GM20431 (cell line): ENCODE measurements at regions not wholly inside any gene's neighbourhood (a gene's known extent, or its start where the extent isn't known, plus 50 kb on each side); places are given as distances from the start of the nearest gene placed in this dataset.

Experiments used
- in situ Hi-C: fragments of 300-500 bp; cut with MseI, MboI; formaldehyde crosslinking; loops from one replicate; pipeline ENCODE4 v1.15.0; 2020; ENCODE audit warnings: low sequenced_read_pairs; ENCODE audit not compliant: unreplicated experiment

GRCh38 chr11:79960461-79960860 is 519.6 kb upstream of the TENM4 start:
- in situ Hi-C loops: no loop called here

GRCh38 chr11:79959318-79959717 is 518.5 kb upstream of the TENM4 start:
- in situ Hi-C loops: no loop called here

DNA sequence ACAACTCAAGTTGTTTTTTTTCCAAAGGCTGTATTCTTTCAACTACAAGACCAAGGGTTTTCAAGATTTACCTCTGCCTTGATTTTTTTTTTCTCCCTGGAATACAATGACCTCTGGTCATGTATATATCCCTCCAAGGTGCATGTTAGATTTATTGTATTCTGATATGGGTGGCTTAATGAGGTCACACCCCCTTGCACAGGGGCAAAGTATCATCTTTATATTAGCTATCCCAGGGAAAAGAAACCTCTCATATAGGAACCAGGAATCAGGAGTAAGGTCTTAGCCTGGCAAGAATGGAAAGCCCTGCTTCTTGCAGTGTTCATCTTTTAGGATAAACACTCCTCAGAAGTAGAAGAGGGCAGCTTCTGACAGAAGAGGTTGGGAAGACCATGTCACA is 516.9 kb upstream of the TENM4 start:
- in situ Hi-C loops: no loop called here

DNA sequence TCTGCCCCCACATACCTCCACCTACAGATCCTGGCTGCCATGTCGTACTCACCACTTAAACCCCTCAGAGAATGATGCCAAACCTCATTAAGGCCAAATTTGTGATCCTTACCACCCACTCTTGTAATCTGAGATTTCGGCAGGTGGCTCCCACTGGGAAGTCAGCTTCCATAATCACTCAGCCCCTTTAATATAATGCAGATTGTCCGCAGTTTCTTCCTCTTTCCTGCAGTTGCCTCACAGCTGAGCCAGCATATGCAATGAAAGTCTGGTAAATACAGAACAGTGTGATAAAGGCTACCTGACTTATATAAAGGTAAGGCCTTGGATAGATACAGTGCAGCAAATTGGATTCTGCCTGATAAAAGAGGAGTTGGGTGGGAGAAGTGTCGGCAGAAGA is 515.2 kb upstream of the TENM4 start:
- in situ Hi-C loops: no loop called here

DNA sequence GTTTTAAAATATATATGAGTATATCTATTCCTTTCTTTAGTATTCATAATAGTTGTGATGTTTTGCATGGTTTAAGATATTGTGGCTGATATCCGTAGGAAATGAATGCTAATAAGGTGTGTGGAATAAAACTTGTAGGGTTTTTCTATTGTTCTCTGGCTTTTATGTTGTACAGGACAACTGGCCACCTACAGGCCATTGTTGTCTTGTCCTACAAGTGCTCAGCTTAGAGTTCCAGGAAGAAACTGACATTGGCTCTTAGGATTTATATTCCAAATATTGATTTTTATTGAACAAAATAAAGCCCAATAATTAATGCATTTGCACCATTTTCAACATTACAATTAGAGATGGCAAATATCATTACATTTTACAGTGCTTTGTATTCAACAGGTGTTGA is 512.8 kb upstream of the TENM4 start:
- in situ Hi-C loops: no loop called here

GRCh38 chr11:79950741-79951140 is 509.9 kb upstream of the TENM4 start:
- in situ Hi-C loops: no loop called here

GRCh38 chr11:79950172-79950571 is 509.3 kb upstream of the TENM4 start:
- in situ Hi-C loops: no loop called here

- in situ Hi-C loops: no loop called here
Observed at GRCh38 chr11:79949574-79949973, 508.7 kb upstream of the TENM4 start.

- in situ Hi-C loops: no loop called here
Observed at GRCh38 chr11:79942646-79943045, 501.8 kb upstream of the TENM4 start.

- in situ Hi-C loops: no loop called here
Observed at GRCh38 chr11:79942090-79942489, 501.3 kb upstream of the TENM4 start.

DNA sequence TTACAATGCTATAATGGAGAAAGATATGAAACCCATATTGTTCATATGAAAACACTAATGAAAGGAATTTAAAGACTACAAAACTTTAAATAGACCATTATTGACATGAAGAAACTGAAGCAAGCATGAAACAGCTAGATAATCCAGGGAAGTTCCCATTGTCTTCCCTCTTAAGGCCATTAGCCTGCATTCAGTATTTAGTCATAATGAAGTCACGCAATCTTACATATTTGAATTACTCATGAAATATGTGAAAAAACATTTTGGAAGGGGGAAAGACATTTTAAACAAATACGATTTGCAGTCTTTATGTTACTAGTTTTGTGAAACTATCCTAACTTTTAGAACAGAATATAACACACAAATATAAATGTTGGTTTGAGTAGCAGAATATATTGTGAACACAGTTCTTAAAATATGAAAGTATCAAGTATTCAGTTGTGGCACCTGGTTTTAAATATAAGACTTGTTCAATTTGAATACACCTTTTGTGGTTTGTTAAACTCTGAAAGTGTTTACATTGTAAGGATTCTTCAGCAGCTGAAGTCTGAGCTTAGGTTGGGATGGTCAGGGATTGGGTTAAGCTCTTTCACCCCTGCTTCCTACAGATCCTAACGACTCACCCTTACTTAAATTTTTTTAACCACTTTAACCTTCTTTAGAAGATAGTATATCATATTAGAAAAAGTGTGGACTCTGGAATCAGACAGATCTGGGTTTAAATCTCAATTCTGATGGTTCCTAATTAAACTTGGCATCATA is 500.3 kb upstream of the TENM4 start:
- in situ Hi-C loops: no loop called here

- in situ Hi-C loops: no loop called here
Observed at GRCh38 chr11:79940165-79940564, 499.3 kb upstream of the TENM4 start.

DNA sequence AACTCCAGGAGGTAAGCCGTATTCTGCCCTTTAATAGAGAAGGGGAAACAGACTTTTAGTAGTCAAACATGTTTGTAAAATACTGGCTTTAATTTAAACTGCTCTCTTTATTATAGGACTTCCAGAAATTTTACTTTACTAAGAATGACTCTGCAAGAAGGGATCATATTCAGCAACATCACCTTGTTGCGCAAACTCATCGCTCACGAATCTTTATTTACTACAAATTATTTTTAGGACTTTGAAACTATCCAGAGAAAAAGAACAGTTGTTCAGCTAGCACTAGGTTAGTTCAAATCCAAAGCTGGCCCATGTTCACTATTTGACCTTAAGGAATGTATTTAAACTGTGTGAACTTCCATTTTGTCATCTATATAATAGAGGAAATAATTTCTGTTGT is 498.3 kb upstream of the TENM4 start:
- in situ Hi-C loops: no loop called here

DNA sequence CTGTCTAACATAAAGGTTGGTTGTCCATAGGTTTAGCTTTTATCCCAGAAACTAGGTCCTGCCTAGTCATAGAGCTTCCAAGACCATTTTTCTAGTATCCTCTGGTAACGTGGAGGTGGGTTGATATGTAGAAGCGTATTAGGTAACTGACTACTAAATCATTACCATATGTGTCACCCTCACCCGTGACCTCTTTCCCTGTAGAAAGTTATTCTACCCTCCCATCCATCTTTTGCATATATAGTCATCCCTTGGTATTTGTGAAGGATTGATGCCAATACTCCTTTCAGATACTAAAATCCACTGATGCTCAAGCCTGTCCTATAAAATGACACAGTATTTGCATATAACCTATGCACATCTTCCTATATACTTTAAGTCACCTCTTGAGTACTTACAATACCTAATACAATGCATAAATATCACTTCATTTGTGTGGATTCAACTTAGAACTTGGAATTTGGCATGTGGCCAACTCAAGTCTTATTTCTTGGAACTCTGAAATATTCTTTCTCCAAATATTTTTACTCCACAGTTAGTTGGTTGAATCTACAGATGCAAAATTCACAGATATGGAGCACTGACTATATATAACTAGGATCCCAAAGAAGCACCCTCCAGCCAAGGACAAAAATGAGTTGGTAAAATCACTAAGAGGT is 497.0 kb upstream of the TENM4 start:
- in situ Hi-C loops: no loop called here

DNA sequence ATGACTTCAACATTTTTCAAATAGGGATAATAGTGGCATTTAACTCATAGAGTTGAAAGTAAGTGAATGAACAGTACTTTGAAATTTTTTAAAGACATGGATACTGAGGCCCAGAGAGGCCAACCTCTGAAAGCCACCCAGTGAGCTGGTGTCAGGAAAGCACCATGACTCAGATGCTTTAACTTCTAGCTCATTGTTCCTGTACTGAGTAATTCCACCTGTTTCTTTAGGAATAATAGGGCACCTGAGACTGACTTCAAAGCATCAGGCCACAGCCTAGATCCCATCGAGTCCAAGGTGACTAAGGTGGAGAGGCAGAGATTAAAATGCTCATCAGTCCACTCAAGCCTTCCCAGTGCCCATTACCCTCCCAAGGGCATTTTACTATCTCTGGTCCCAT is 491.8 kb upstream of the TENM4 start:
- in situ Hi-C loops: no loop called here

DNA sequence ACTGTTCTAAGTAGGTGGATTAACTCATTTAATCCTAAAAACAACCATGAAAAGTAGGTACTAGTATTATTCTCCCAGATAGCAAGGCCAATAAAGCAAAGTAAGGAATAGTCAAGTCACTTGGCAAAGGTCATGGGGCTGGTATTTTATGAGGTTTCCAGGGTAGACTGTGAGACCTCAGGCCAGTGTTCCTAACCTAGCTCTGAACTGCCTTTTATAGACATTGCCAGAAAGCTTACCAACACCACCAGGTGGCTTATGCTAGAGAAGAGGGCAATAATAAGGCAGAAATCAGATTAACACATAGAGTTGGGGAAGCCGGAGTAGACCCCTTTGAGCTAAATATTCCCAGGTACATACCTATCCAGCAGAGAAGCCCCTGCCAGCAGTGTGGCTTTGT is 490.9 kb upstream of the TENM4 start:
- in situ Hi-C loops: no loop called here

DNA sequence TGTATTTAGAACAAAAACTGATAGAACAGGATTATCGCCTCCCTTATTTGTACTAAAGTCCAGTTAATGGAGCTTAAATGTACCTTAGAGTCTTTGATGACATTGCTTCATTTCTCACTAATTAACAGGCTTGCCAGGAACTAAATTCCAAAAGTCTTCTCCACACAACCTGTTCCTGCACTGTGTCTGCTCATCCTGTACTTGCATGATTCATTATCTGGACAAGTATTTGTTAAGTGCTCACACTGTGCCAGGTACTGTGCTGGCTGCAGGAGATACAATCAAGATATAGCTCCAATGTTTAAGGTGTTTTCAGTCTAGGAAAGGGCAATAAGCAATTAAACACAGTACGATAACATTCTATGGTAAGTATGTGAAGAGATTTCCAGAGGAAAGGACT is 485.9 kb upstream of the TENM4 start:
- in situ Hi-C loops: no loop called here

DNA sequence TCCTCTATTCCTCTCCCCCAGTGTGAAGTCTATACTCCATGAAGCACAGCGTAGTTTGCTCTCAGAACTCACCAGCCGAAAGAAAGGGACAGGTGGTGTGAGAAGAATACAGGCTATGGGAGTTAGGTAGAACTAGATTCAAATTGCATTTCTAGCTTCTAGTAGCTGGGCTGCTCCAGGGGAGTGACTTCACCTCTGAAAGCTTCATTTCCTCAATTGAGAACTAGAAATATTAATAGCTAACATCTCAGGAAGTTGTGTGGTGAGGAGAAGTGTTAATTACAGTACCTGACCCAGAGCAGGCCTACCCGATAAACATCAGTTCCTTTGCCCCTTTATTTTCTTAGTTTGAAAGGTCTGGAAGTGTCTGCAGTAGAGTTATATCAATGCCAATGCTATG is 484.7 kb upstream of the TENM4 start:
- in situ Hi-C loops: no loop called here

DNA sequence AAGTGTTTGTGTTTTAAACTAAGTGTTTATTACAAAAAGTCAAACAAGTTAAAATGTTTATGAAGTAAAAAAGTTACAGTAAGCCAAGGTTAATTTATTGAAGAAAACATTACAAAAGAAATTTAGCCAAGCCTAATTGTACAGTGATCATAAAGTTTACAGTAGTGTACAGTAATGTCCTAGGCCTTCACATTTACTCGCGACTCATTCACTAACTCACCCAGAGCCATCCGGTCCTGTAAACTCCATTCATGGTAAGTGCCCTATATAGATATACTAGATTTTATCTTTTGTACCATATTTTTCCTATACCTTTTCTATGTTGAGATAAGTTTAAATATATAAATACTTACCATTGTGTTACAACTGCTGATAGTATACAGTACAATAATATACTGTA is 481.8 kb upstream of the TENM4 start:
- in situ Hi-C loops: no loop called here

DNA sequence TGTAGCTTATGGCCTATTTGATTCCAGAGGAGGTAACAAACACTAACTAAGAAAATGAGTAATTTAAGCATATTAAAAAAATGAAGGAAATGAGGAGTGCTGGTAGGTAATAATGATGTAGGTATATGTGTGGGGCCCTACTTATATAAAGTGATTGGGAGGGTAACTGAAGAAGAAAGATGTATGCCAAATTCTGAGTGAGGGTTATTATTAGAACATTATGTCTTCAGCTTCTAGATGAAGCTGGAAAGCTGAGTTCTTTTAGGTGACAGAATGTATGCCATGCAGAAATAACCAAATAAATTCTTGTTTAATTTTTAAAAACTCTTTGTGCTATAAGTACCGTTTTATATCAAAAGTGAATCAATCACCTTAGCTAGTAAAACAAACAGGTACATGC is 479.6 kb upstream of the TENM4 start:
- in situ Hi-C loops: no loop called here

- in situ Hi-C loops: no loop called here
Observed at GRCh38 chr11:79919350-79919749, 478.5 kb upstream of the TENM4 start.

- in situ Hi-C loops: no loop called here
Observed at GRCh38 chr11:79918846-79919245, 478.0 kb upstream of the TENM4 start.
